ENCODE measurements at regions not wholly inside any gene's neighbourhood (a gene's known extent, or its start where the extent isn't known, plus 50 kb on each side); places are given as distances from the start of the nearest gene placed in this dataset.

GRCh38 chr3:14288833-14289451 is 110.3 kb downstream of the LSM3 start:
- FAIRE-seq, result no peak

DNA sequence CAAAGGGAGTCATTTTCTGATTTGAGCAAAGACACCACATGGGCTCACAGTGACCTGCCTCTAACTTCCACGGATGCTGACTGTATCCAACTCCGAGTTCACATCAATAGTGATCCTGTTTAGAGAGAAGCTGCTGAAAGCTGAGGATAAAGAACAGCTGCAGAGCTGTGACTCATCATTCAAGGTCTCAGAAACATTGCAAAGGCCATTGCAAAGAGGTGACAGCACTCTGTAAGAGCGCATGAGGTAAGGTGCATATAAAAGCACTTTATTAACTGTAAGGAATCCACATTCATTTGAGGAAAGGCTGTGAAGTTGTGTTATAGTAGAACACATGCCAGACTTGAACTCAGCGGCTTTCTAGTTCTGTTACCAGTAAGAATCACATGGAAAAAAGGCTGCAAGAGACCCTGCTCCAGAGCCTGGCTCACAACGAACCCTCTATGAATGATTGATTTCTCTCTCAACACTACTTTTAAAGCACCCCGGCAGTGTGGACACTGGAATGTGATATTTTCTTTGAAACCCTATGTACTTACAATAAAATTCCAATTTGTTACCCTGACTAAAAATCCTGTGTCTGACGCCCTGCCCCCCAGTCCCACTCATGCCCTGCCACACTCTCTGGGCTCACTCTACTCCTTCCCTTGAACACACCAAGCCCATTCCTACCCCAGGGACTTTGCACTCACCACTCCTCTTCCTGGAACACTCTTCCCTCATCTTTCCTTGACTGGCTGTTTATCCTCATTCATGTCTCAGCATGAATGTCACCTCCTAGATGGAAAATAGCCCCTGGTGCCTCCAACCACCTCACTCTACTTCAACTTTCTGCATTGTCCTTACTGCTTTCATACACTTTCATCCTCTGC is 111.2 kb downstream of the LSM3 start:
- no peak for FAIRE-seq

DNA sequence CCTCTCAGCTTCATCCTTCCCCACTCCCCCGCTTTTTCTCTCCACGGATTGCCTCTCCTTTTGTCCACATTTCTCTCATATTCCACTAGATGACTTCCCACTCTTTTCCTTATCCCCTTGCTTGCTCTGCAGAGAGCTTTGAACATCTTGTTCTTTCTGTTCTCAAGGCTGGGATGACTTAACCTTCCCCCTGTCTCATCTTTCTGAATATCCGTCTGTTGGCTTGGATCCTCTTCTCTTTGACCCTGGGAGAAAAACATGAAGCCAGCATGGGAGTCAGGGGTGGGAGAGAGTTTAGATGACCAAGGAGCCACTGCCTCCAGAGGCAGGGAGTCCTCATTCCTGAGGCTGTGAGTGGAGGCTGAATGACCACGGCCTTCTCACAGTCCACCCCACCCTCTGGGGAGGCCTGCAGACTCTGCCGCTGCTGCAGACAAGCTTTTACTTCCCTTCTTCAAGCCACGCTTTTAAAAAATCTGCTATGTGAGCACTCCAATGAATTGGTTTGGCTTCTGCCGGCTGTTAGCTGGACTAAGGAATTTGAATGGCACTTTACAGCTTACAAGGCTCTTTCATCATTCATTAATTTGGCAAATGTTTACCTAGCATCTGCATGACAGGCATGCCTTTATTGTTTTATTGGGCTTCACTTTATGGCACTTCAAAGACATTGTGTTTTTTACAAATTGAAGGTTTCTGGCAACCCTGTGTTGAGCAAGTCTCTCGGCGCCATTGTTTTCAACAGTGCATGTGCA is 111.6 kb upstream of the SLC6A6 start:
- no peak for FAIRE-seq

- FAIRE-seq, result no peak
These were observed 107.4 kb upstream of the SLC6A6 start for GRCh38 chr3:14295037-14295436.

DNA sequence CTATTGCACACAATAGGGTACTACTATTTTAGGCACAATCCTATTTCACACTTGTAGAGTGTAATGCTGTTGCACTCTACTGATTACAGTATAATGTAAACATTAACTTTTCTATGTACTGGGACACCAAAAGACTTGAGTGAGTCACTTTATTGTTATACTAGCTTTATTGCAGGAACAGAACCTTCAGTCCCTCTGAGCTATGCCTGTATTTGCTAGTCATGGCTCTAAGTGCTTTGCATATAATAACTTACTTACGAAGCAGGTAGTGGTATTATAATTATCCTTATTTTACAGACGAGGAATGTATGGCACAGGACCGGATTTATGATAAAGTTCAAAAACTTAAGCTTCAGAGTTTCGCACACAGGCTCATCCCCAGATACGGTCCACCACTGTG is 106.6 kb upstream of the SLC6A6 start:
- FAIRE-seq, result no peak

DNA sequence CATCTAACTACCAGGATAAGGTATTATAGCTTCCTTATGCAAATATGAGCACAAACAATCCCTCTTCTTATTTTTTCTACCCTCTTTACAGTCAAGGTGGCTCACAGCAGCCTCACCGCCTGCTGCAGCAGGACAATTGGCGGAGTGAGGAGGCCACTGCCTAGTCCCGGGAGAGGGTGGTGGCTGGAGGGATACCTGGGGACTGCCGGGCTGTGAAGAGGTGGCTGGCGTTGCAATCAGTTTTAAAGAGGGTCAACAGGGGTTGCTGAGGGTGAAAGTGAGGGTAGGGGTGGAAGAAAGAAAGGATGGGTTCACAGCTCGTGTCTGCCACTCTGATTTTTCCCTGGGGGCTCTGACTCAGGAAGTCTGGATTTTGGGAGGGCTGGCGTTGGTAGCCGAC is 105.1 kb upstream of the SLC6A6 start:
- no peak for FAIRE-seq

DNA sequence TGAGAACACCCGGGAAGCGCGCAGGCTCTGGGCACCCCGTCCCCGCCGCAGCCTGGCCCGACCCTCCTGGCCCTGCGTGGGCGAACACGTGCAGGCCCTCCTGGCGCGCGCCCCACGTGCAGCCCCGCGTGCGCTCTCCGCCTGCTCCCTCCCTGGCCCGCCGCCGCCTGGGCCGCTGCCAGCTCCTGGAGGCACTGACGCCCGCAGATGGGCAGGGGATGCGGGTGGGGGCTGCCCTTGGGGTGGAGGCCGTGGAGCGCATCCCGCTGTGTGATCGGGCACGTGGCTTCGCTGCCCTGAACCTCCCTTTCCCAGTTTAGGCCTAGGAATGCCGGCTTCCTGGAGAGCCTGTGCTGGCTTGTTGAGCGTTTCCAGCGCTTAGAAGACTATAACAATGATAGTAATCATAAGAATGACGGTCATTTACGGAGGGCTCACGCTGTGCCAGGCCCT is 104.6 kb upstream of the SLC6A6 start:
- FAIRE-seq, result no peak

- no peak for FAIRE-seq
These were observed 104.0 kb upstream of the SLC6A6 start for GRCh38 chr3:14298442-14298841.

GRCh38 chr3:14298991-14299555 is 103.3 kb upstream of the SLC6A6 start:
- FAIRE-seq, result no peak

DNA sequence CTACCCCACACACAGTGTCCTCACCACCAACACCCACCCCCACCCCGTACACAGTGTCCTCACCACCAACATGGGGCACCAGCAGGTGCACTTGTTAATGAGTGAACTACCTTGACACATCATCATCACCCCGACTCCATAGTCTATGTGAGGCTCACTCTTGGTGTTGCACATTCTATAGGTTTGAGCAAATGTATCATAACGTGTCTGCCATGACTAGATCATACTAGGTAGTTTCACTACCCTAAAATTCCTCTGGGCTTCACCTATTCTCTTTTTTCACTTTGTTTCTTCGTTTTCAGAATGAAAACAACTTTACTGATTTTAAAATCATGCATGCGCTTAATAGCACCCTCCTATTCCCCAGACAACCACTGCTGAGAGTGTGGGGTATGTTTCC is 102.6 kb upstream of the SLC6A6 start:
- FAIRE-seq, result no peak

DNA sequence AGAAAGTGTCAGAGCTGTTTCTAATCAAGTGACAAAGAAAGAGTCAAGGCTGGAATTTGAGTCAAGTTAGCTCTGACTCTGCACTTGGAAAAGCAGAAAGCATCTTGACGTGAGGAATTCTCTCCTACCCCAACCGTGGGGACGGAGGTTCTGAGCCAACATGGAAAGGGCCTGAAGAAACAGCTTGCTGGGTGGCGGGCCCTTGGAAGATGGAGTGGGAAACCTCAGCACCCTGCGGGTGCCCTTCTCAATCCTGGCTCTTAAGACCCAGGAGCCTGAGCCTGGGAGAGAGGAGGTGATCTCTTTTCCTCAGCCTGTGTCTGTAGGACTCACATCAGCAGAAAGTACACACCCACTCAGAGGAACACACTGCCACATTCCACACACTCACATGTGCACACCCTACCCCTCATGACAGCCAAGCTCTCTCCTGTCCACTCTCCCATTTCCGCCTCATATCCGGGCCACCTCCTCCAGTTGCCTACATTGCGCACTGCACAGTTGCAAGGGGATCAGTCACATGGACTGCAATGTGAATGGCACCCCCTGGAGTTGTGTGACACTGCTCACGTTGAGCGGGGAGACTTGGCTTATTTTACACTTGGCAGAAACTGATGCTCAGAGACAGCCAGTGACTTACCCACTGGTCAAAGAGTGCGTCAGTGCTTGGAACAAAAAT is 101.5 kb upstream of the SLC6A6 start:
- FAIRE-seq, result no peak

DNA sequence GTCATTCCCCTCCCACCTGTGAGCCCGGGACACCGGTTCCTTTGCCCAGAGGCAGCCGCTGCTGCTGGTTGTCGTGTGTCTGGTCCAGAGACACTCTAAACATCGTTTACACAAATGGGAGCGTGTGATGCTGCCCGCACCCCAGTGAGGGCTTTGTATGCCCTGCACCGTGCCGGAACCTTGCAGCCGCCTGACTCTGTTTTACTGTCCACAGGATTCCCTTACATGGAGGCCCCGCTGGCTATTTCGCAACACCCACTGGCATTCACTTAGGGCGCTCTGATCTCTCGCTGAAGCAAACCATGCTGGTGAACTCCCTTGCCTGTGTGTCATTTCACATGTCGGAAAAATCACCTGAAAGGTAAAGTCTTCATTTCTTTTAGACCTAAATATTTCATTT is 100.8 kb upstream of the SLC6A6 start:
- FAIRE-seq, result no peak

GRCh38 chr3:14303336-14304100 is 98.9 kb upstream of the SLC6A6 start:
- FAIRE-seq, result no peak

DNA sequence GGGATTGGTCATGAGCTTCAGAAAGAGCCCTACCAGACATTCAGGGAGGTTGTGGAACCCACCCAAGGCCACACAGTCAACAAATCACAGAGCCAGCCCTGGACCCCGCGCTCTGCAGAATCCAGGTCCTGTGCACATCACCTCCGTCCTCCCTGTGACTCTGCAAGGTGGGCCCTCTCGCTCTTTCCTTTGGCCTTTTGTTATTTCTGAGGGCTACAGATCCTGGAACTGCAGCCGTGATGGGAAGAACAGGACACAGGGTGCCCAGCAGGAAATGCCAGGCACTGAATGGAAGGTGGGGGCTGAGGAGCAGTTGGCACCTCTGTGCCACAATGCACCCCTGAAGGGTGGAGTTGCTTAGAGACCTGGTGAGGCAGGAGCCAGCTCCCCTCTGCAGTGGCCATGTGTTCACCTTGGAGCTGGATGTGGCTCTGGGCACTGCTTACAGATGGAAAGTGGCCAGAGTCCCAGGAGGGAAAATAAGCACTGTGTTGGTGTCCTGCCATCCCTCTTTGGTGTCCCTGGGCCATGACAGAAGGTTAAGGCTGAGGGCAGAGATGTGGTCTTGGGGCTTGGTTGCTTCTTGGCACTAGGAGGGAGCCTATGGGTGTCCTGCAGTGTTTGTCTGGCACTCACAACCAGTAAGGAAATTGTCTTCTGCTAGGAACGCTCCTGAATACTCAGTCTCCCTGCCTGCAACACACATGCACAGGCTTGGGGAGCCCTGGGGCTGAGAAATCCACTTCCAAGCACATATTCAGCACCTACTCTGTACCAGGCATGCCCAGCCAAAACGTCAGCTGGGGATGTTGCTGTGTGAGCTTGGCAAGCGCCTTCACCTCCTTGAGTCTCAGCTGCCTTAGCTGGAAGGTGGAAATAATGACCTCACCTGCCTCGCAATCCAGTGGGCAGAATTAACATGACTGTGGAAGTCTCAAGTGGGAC is 98.0 kb upstream of the SLC6A6 start:
- no peak for FAIRE-seq

DNA sequence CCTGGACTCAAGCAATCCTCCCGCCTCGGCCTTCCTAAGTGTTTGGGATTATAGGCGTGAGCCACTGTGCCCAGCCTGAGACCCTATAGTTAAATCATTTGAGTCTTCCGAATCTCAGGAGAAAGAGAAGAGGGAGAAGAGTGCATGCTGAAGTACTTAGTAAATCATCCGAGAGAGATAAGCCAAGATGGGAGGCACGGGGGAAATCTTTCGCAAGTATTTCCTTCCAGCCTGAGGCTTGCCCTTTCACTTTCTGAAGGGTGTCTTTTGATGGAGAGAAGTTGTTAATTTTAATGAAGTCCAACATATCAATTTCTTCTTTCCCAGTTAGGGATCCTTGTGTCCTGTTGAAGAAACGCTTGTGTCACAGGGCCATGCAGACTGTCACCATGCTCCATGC is 97.1 kb upstream of the SLC6A6 start:
- no peak for FAIRE-seq

DNA sequence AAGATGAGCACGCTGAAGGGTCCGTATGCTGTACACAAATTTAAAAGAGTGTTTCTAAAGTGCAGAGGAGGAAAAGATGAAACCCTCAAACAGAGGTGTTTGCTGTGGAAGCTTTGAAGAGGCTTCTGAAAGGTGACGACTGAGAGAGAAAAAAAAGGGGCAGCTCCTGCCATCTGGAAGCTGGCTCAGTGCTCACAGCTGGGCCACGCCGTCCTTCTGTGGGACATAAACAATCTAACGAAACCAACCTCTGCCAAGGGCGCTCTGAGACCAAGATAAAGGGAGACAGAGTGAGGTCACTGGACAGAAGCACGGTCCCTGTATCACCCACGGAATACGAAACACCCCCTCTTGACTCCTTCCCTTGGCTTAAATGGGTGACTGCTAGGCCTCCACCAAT is 96.3 kb upstream of the SLC6A6 start:
- FAIRE-seq, result no peak

GRCh38 chr3:14307656-14308302 is 94.6 kb upstream of the SLC6A6 start:
- FAIRE-seq, result no peak

- no peak for FAIRE-seq
These were observed 90.7 kb upstream of the SLC6A6 start for GRCh38 chr3:14311729-14312128.

DNA sequence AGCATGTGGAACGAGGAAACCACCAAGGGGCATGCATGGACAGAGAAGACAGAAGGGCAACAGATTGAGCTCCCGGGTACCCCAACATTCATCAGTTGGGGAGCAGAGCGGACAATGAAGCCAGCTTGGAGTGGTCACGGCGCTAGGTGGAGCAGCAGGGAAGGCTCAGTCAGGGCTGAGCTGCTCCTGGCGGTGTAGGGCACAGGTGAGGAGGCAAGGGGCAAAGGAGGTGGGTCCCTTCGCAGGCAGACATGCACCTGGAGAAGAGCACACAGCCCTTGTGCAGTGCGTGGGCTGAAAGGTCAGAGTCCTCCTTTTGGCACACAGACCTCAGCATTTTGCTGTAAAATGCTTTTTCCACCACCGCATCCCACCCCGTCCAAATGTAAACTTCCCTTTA is 90.0 kb upstream of the SLC6A6 start:
- FAIRE-seq, result no peak

DNA sequence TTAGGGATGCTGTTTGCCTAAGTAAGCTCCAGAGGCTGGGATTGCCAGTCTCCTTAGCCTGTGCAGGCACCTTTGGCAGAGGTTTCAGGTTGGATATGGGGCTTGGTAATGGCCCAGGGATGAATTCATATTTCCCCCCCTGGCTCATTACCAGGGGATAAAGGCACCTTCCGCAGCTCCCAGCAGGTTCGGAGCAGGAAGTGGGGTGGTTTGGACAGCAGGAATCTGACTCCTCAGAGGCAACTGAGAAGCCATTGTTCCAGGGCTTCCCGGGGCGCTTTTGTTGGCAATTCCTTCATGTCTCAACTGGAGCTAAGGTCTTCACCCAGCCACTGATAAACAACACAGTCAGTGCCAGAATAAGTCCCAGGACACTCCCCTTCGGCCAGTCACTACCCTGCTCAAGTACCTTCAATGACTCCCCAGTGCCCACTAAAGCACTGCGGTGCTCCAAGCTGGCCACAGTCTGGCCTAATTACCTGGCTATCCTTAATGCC is 85.3 kb upstream of the SLC6A6 start:
- FAIRE-seq, result no peak
